H1 (cell line): ENCODE measurements at regions not wholly inside any gene's neighbourhood (a gene's known extent, or its start where the extent isn't known, plus 50 kb on each side); places are given as distances from the start of the nearest gene placed in this dataset.

Experiments used
- CTCF ChIA-PET: fragments of 300-600 bp; sonication (Branson Sonifier 250); formaldehyde crosslinking; loops from one replicate; lab custom pipeline; 2021; ENCODE audit not compliant: partially characterized antibody; lab: Charles Lee
- POLR2A ChIA-PET: fragments of 300-600 bp; sonication (Branson Sonifier 250); formaldehyde crosslinking; loops from one replicate; lab custom pipeline; 2021; ENCODE audit warnings: inconsistent platforms; ENCODE audit not compliant: partially characterized antibody; lab: Charles Lee
- DNase-seq, 2 experiments: peaks; one replicate each; pipeline versions ENCODE4 v3.0.0 to v3.0.0-alpha.2; 2010 to 2022; ENCODE audit warnings: low spot score in 2 of 2, low read depth in 1 of 2, mixed read lengths in 1 of 2
- FAIRE-seq: peaks from 2 replicates; lab custom pipeline; 2011; peaks lifted over from hg19 to GRCh38; lab: Jason Lieb, UNC
- H2AFZ ChIP-seq: 2 replicates; pipeline ENCODE4 v1.8.1; 2012; ENCODE audit warnings: low read length, inconsistent platforms
- H2AK5ac ChIP-seq: 2 replicates; pipeline ENCODE4 v1.6.1; 2013; ENCODE audit warnings: low read depth, low read length
- H2BK120ac ChIP-seq: replicated peaks from 2 replicates; pipeline ENCODE3; 2013; ENCODE audit warnings: low read depth, low read length, inconsistent platforms
- H2BK12ac ChIP-seq: 2 replicates; pipeline ENCODE4 v1.6.1; 2013; ENCODE audit warnings: low read depth, low read length
- H2BK15ac ChIP-seq: 2 replicates; pipeline ENCODE4 v1.6.1; 2013; ENCODE audit warnings: low read length
- H2BK20ac ChIP-seq: 2 replicates; pipeline ENCODE4 v1.6.1; 2013; ENCODE audit warnings: low read length
- H2BK5ac ChIP-seq: 2 replicates; pipeline ENCODE4 v1.6.1; 2013; ENCODE audit warnings: low read depth, low read length
- H3K14ac ChIP-seq: 2 replicates; pipeline ENCODE4 v1.6.1; 2013; ENCODE audit warnings: inconsistent platforms; ENCODE audit not compliant: insufficient read length
- H3K18ac ChIP-seq: 2 replicates; pipeline ENCODE4 v1.6.1; 2013; ENCODE audit warnings: low read length; ENCODE audit errors: extremely low read depth
- H3K23ac ChIP-seq: 2 replicates; pipeline ENCODE4 v1.6.1; 2013; ENCODE audit warnings: inconsistent platforms; ENCODE audit not compliant: insufficient read length
- H3K23me2 ChIP-seq: 2 replicates; pipeline ENCODE4 v1.6.1; 2013; ENCODE audit warnings: low read depth, low read length
- H3K27ac ChIP-seq: 2 replicates; pipeline ENCODE4 v1.6.1; 2011; ENCODE audit warnings: low read depth, low read length, inconsistent platforms
- H3K27me3 ChIP-seq, 4 experiments: replicated peaks in 1 of 4; 1 replicate in 1 of 4; 2 replicates in 3 of 4; pipeline versions ENCODE4 v1.6.1 to v1.8.1; 2011 to 2013; ENCODE audit warnings: low read length in 3 of 4, mild to moderate bottlenecking in 3 of 4, inconsistent platforms in 2 of 4, mixed read lengths in 2 of 4, moderate library complexity in 1 of 4; ENCODE audit not compliant: control insufficient read depth in 3 of 4, insufficient read depth in 3 of 4; ENCODE audit errors: extremely low read depth in 1 of 4
- H3K36me3 ChIP-seq, 4 experiments: 2 replicates each; pipeline versions ENCODE4 v1.6.1 to v1.8.1; 2011 to 2013; ENCODE audit warnings: mild to moderate bottlenecking in 4 of 4, low read length in 3 of 4, moderate library complexity in 2 of 4, control low read depth in 1 of 4, inconsistent platforms in 1 of 4; ENCODE audit not compliant: insufficient read depth in 4 of 4, control insufficient read depth in 2 of 4
- H3K4ac ChIP-seq: replicated peaks from 2 replicates; pipeline ENCODE3; 2013; ENCODE audit warnings: low read length, low read depth, mixed read lengths, inconsistent platforms; ENCODE audit not compliant: insufficient read length
- H3K4me1 ChIP-seq, 4 experiments: replicated peaks in 1 of 4; 1 replicate in 1 of 4; 2 replicates in 3 of 4; pipeline versions ENCODE4 v1.6.1 to v1.8.1; 2011 to 2013; ENCODE audit warnings: low read length in 3 of 4, inconsistent platforms in 2 of 4, mixed read lengths in 1 of 4; ENCODE audit not compliant: insufficient read depth in 4 of 4, control insufficient read depth in 3 of 4
- H3K4me2 ChIP-seq, 2 experiments: 2 replicates each; pipeline versions ENCODE4 v1.6.1 to v1.8.1; 2011 to 2013; ENCODE audit warnings: low read depth in 2 of 2, low read length in 2 of 2, control low read depth in 1 of 2, inconsistent platforms in 1 of 2, mild to moderate bottlenecking in 1 of 2; ENCODE audit not compliant: insufficient read depth in 1 of 2
- H3K4me3 ChIP-seq, 4 experiments: fragments of 200-600, 300-600 bp in 1 of 4; sonication (generic), shearing (Covaris generic), sonication (Bioruptor Twin) in 1 of 4; 2 replicates each; pipeline versions ENCODE4 v1.5.1 to v1.8.1; 2011 to 2016; ENCODE audit warnings: low read length in 4 of 4, low read depth in 3 of 4, control low read depth in 2 of 4, inconsistent platforms in 2 of 4, mild to moderate bottlenecking in 2 of 4, mixed read lengths in 1 of 4, moderate library complexity in 1 of 4; ENCODE audit not compliant: insufficient read depth in 2 of 4; ENCODE audit errors: extremely low read depth in 1 of 4
- H3K56ac ChIP-seq: replicated peaks from 2 replicates; pipeline ENCODE3; 2013; ENCODE audit warnings: low read depth, mild to moderate bottlenecking, mixed read lengths, low read length, inconsistent platforms; ENCODE audit not compliant: insufficient read length
- H3K79me1 ChIP-seq: 2 replicates; pipeline ENCODE4 v1.6.1; 2013; ENCODE audit warnings: low read depth, low read length, control low read depth
- H3K79me2 ChIP-seq, 2 experiments: 2 replicates each; pipeline versions ENCODE4 v1.6.1 to v1.8.1; 2012 to 2013; ENCODE audit warnings: low read length in 2 of 2, mild to moderate bottlenecking in 2 of 2, inconsistent platforms in 1 of 2; ENCODE audit not compliant: insufficient read depth in 2 of 2, control insufficient read depth in 1 of 2
- H3K9ac ChIP-seq, 4 experiments: replicated peaks in 1 of 4; 1 replicate in 1 of 4; 2 replicates in 3 of 4; pipeline versions ENCODE4 v1.6.1 to v1.8.1; 2011 to 2013; ENCODE audit warnings: low read depth in 3 of 4, low read length in 3 of 4, control low read depth in 2 of 4, mild to moderate bottlenecking in 2 of 4, moderate library complexity in 2 of 4, inconsistent platforms in 1 of 4; ENCODE audit errors: extremely low read depth in 1 of 4
- H3K9me3 ChIP-seq, 2 experiments: 2 replicates each; pipeline versions ENCODE4 v1.6.1 to v1.8.1; 2012 to 2013; ENCODE audit warnings: mild to moderate bottlenecking in 2 of 2, moderate library complexity in 2 of 2, control low read depth in 1 of 2, inconsistent platforms in 1 of 2, low read depth in 1 of 2, low read length in 1 of 2, mixed read lengths in 1 of 2; ENCODE audit not compliant: insufficient read depth in 2 of 2
- H4K20me1 ChIP-seq, 2 experiments: replicated peaks in 1 of 2; 2 replicates each; pipeline versions ENCODE3 to v1.8.1; 2011 to 2013; ENCODE audit warnings: inconsistent platforms in 2 of 2, low read length in 2 of 2, mild to moderate bottlenecking in 1 of 2; ENCODE audit not compliant: insufficient read depth in 2 of 2, control insufficient read depth in 1 of 2
- H4K5ac ChIP-seq: 2 replicates; pipeline ENCODE4 v1.6.1; 2013; ENCODE audit warnings: low read length, low read depth, mixed read lengths, inconsistent platforms; ENCODE audit not compliant: insufficient read length
- H4K8ac ChIP-seq: 2 replicates; pipeline ENCODE4 v1.8.0; 2013; ENCODE audit warnings: mild to moderate bottlenecking, moderate library complexity, low read length, inconsistent platforms; ENCODE audit not compliant: insufficient read depth; ENCODE audit errors: extremely low read depth
- H4K91ac ChIP-seq: replicated peaks from 2 replicates; pipeline ENCODE3; 2013; ENCODE audit warnings: low read length, mixed read lengths, inconsistent platforms; ENCODE audit not compliant: insufficient read length
- BCL11A ChIP-seq, 2 experiments: IDR thresholded peaks; one replicate each; pipeline ENCODE4 v1.6.1; 2011; ENCODE audit warnings: low read depth in 2 of 2, low read length in 2 of 2, mild to moderate bottlenecking in 2 of 2
- CTBP2 ChIP-seq: IDR thresholded peaks from 2 replicates; pipeline ENCODE4 v1.7.0; 2011; ENCODE audit warnings: borderline replicate concordance, mild to moderate bottlenecking, moderate library complexity, mixed read lengths, low read length; ENCODE audit not compliant: insufficient read depth, insufficient read length
- HDAC2 ChIP-seq, 2 experiments: fragments of 300-600 bp in 1 of 2; sonication (generic) in 1 of 2; IDR thresholded peaks; 2 replicates each; pipeline ENCODE4 v1.6.1; 2011 to 2012; ENCODE audit warnings: low read depth in 2 of 2, low read length in 2 of 2, mild to moderate bottlenecking in 2 of 2, moderate library complexity in 2 of 2, borderline replicate concordance in 1 of 2, inconsistent platforms in 1 of 2
- KDM5A ChIP-seq: fragments of 200-600 bp; IDR thresholded peaks from 2 replicates; pipeline ENCODE4 v1.7.1; 2012; ENCODE audit warnings: mild to moderate bottlenecking, low read length, inconsistent platforms, mixed read lengths
- MAFK ChIP-seq: IDR thresholded peaks from 2 replicates; pipeline ENCODE4 v1.6.1; 2012; ENCODE audit warnings: low read depth, mild to moderate bottlenecking, improper control_type of control experiment, low read length
- PHF8 ChIP-seq: fragments of 200-600 bp; sonication (generic); conservative IDR thresholded peaks from 2 replicates; pipeline ENCODE4 v1.7.1; 2012; ENCODE audit warnings: low read depth, mild to moderate bottlenecking, inconsistent platforms, low read length, moderate library complexity
- POLR2A ChIP-seq, 2 experiments: IDR thresholded peaks; 1 replicate in 1 of 2; 2 replicates in 1 of 2; pipeline ENCODE4 v1.6.1; 2011; ENCODE audit warnings: low read depth in 2 of 2, low read length in 2 of 2, mild to moderate bottlenecking in 2 of 2; ENCODE audit errors: control extremely low read depth in 1 of 2
- POLR2AphosphoS5 ChIP-seq: IDR thresholded peaks from 2 replicates; pipeline ENCODE4 v1.6.1; 2011; ENCODE audit warnings: low read depth, low read length
- RNF2 ChIP-seq: fragments of 200-900, 300-1000 bp; sonication (generic); IDR thresholded peaks from 2 replicates; pipeline ENCODE4 v1.7.1; 2016; ENCODE audit warnings: borderline replicate concordance, low read depth, mild to moderate bottlenecking, antibody characterized with exemption, low read length; ENCODE audit not compliant: poor library complexity, severe bottlenecking; ENCODE audit errors: missing control alignments
- SIN3A ChIP-seq, 2 experiments: IDR thresholded peaks in 1 of 2; conservative IDR thresholded peaks in 1 of 2; 2 replicates each; pipeline ENCODE4 v1.6.1; 2011 to 2012; ENCODE audit warnings: low read length in 2 of 2, improper control_type of control experiment in 1 of 2, low read depth in 1 of 2, mild to moderate bottlenecking in 1 of 2
- SIX5 ChIP-seq: IDR thresholded peaks from 2 replicates; pipeline ENCODE4 v1.6.1; 2011; ENCODE audit warnings: mild to moderate bottlenecking, low read depth, low read length
- SUZ12 ChIP-seq: fragments of 200-600 bp; sonication (generic); IDR thresholded peaks from 2 replicates; pipeline ENCODE4 v1.6.1; 2012; ENCODE audit warnings: mild to moderate bottlenecking, inconsistent platforms, low read length, moderate library complexity, mixed read lengths
- TAF7 ChIP-seq: optimal IDR thresholded peaks from 2 replicates; pipeline ENCODE3; 2011; ENCODE audit warnings: low read depth, mild to moderate bottlenecking, inconsistent platforms, low read length, moderate library complexity, borderline replicate concordance
- TCF12 ChIP-seq: IDR thresholded peaks from 2 replicates; pipeline ENCODE4 v1.6.1; 2011; ENCODE audit warnings: low read depth, mild to moderate bottlenecking, low read length
- YY1 ChIP-seq: IDR thresholded peaks from 2 replicates; pipeline ENCODE4 v1.6.1; 2011; ENCODE audit warnings: low read depth, mild to moderate bottlenecking, low read length
- WGBS, 2 experiments: shearing (Covaris generic) in 1 of 2; methylation state at CpG; one replicate each; pipeline versions ENCODE4 v1.1.6 to v1.1.7; 2013 to 2015; ENCODE audit warnings: low lambda C conversion rate in 2 of 2, mixed read lengths in 2 of 2, inconsistent platforms in 1 of 2, low coverage in 1 of 2, missing lambda C conversion rate in 1 of 2; ENCODE audit not compliant: insufficient replicate concordance in 2 of 2, insufficient coverage in 1 of 2, insufficient read length in 1 of 2; ENCODE audit errors: extremely low coverage in 1 of 2, missing lambda C conversion rate in 1 of 2; 5-methylcytosine and 5-hydroxymethylcytosine counted together

GRCh38 chr18:26740396-26740795 lies 125.1 kb downstream of the AQP4 start:
- Histone ChIP-seq H3K56ac (no peak overlapping the region), H3K4me2 (no peak overlapping the region), H2AK5ac (no peak overlapping the region), H4K20me1 (no peaks in the 10 kb centered on the region), H3K4me3 (no peak overlapping the region), H2BK15ac (no peak overlapping the region), H3K14ac (no peak overlapping the region), H3K9ac (no peak overlapping the region), H4K5ac (no peak overlapping the region), H3K27me3 (no peaks in the 10 kb centered on the region), H2BK20ac (no peak overlapping the region), H3K27ac (no peak overlapping the region), H2BK120ac (no peak overlapping the region), H3K23me2 (no peaks in the 10 kb centered on the region), H3K4me1 (peaks cover 0 to 2% (median 0%) of the 10 kb centered on the region in 4 experiments; a peak in 1 of 7 replicates), H2BK5ac (no peak overlapping the region), H3K79me1 (no peaks in the 10 kb centered on the region), H4K91ac (no peak overlapping the region), H3K79me2 (no peaks in the 10 kb centered on the region), H3K23ac (no peak overlapping the region), H2AFZ (no peak overlapping the region), H2BK12ac (no peak overlapping the region), H4K8ac (no peak overlapping the region), H3K36me3 (no peaks in the 10 kb centered on the region; a peak in 1 of 8 replicates), H3K4ac (no peak overlapping the region), H3K18ac (no peak overlapping the region), H3K9me3 (0 out of 4 replicates have a peak, but pooled peaks cover 0 to 2% of the 10 kb centered on the region in 2 experiments)
- DNase-seq (no peak), FAIRE-seq (no peak)
- POLR2A ChIA-PET = no interaction called here
- 92% methylated on average over 2 of the region's 2 CpGs; no CpG with 5 or more reads in 1 of the 2 experiments for WGBS, 2 experiments
- CTCF ChIA-PET = no interaction called here
- TF ChIP-seq SIN3A (conservative IDR thresholded peaks at IDR 0.05 in 1 of 2, IDR thresholded peaks at IDR 0.05 in 1 of 2; ENCODE audit: low read depth in 1 of 2, low read length in 2 of 2) (no peak), POLR2A (IDR thresholded peaks at IDR 0.05; ENCODE audit: control extremely low read depth in 1 of 2, low read depth in 2 of 2, low read length in 2 of 2) (no peak), TCF12 (no peak), RNF2 (no peak), POLR2AphosphoS5 (no peak), SIX5 (no peak), YY1 (no peak), CTBP2 (no peak), MAFK (no peak), KDM5A (no peak), HDAC2 (IDR thresholded peaks at IDR 0.05; ENCODE audit: borderline replicate concordance in 1 of 2, low read depth in 2 of 2, low read length in 2 of 2) (no peak), BCL11A (IDR thresholded peaks at IDR 0.05; ENCODE audit: low read depth in 2 of 2, low read length in 2 of 2) (no peak), SUZ12 (no peak), TAF7 (no peak), PHF8 (no peak)
